ENCODE measurements at regions not wholly inside any gene's neighbourhood (a gene's known extent, or its start where the extent isn't known, plus 50 kb on each side); places are given as distances from the start of the nearest gene placed in this dataset.

- no peaks in the 10 kb centered on the region for H4K20me1 ChIP-seq (ENCODE audit: insufficient read depth, low read length)
- H3K79me2 ChIP-seq (ENCODE audit: low read length) = no peaks in the 10 kb centered on the region
- TF ChIP-seq EZH2phosphoT487 (IDR thresholded peaks at IDR 0.05; ENCODE audit: low read length) (no peak), CTCF (IDR thresholded peaks at IDR 0.05; ENCODE audit: low read length) (no peak), EZH2 (optimal IDR thresholded peaks at IDR 0.05; ENCODE audit: low read depth, low read length) (no peak)
- no peak overlapping the region for H3K27ac ChIP-seq (ENCODE audit: low read length)
- H3K9ac ChIP-seq (ENCODE audit: low read length) = no peak overlapping the region
- no peak for DNase-seq
- H3K36me3 ChIP-seq (replicated peaks; ENCODE audit: insufficient read depth, low read length) = no peaks in the 10 kb centered on the region
- no peaks in the 10 kb centered on the region for H3K27me3 ChIP-seq (replicated peaks; ENCODE audit: insufficient read depth, low read length)
- H3K9me2 ChIP-seq (replicated peaks; ENCODE audit: insufficient read depth, low read length) = no peaks in the 10 kb centered on the region
- H3F3A ChIP-seq (ENCODE audit: insufficient read depth, low read length) = no peaks in the 10 kb centered on the region
- no peak overlapping the region for H3K4me2 ChIP-seq (ENCODE audit: low read depth, low read length)
- H3K9me3 ChIP-seq (replicated peaks; ENCODE audit: insufficient read depth, low read length) = no peaks in the 10 kb centered on the region
- H2AFZ ChIP-seq (ENCODE audit: low read length) = no peak overlapping the region
- no peaks in the 10 kb centered on the region for H3K4me1 ChIP-seq (ENCODE audit: low read length)
- no peak overlapping the region for H3K4me3 ChIP-seq (ENCODE audit: low read length)
Measured at GRCh38 chr1:232517204-232517603, 112.7 kb downstream of the SIPA1L2 start.

- no peak for DNase-seq
- Histone ChIP-seq H3K4me3 (ENCODE audit: low read length) (no peak overlapping the region), H3K4me2 (ENCODE audit: low read depth, low read length) (no peak overlapping the region), H3K9me2 (replicated peaks; ENCODE audit: insufficient read depth, low read length) (no peaks in the 10 kb centered on the region), H3K9me3 (replicated peaks; ENCODE audit: insufficient read depth, low read length) (no peaks in the 10 kb centered on the region), H3K27ac (ENCODE audit: low read length) (no peak overlapping the region), H3K4me1 (ENCODE audit: low read length) (no peaks in the 10 kb centered on the region), H3K27me3 (replicated peaks; ENCODE audit: insufficient read depth, low read length) (no peaks in the 10 kb centered on the region), H3K9ac (ENCODE audit: low read length) (no peak overlapping the region), H2AFZ (ENCODE audit: low read length) (no peak overlapping the region), H3F3A (ENCODE audit: insufficient read depth, low read length) (no peaks in the 10 kb centered on the region), H3K79me2 (ENCODE audit: low read length) (no peaks in the 10 kb centered on the region), H3K36me3 (replicated peaks; ENCODE audit: insufficient read depth, low read length) (no peaks in the 10 kb centered on the region), H4K20me1 (ENCODE audit: insufficient read depth, low read length) (no peaks in the 10 kb centered on the region)
- TF ChIP-seq CTCF (IDR thresholded peaks at IDR 0.05; ENCODE audit: low read length) (no peak), EZH2phosphoT487 (IDR thresholded peaks at IDR 0.05; ENCODE audit: low read length) (no peak), EZH2 (optimal IDR thresholded peaks at IDR 0.05; ENCODE audit: low read depth, low read length) (no peak)
Measured at GRCh38 chr1:232515706-232516105, 114.2 kb downstream of the SIPA1L2 start.

GRCh38 chr1:232512712-232513111 lies 117.2 kb downstream of the SIPA1L2 start:
- Histone ChIP-seq H3K9ac (ENCODE audit: low read length) (no peak overlapping the region), H3K79me2 (ENCODE audit: low read length) (no peaks in the 10 kb centered on the region), H3K27me3 (replicated peaks; ENCODE audit: insufficient read depth, low read length) (no peaks in the 10 kb centered on the region), H3F3A (ENCODE audit: insufficient read depth, low read length) (no peaks in the 10 kb centered on the region), H3K4me3 (ENCODE audit: low read length) (no peak overlapping the region), H2AFZ (ENCODE audit: low read length) (no peak overlapping the region), H3K4me1 (ENCODE audit: low read length) (no peaks in the 10 kb centered on the region), H3K9me2 (replicated peaks; ENCODE audit: insufficient read depth, low read length) (no peaks in the 10 kb centered on the region), H3K27ac (ENCODE audit: low read length) (no peak overlapping the region), H4K20me1 (ENCODE audit: insufficient read depth, low read length) (no peaks in the 10 kb centered on the region), H3K36me3 (replicated peaks; ENCODE audit: insufficient read depth, low read length) (no peaks in the 10 kb centered on the region), H3K9me3 (replicated peaks; ENCODE audit: insufficient read depth, low read length) (no peaks in the 10 kb centered on the region), H3K4me2 (ENCODE audit: low read depth, low read length) (no peak overlapping the region)
- DNase-seq = no peak
- TF ChIP-seq EZH2phosphoT487 (IDR thresholded peaks at IDR 0.05; ENCODE audit: low read length) (no peak), EZH2 (optimal IDR thresholded peaks at IDR 0.05; ENCODE audit: low read depth, low read length) (no peak), CTCF (IDR thresholded peaks at IDR 0.05; ENCODE audit: low read length) (no peak)
